Natural killer cell (primary cell): ENCODE measurements at regions not wholly inside any gene's neighbourhood (a gene's known extent, or its start where the extent isn't known, plus 50 kb on each side); places are given as distances from the start of the nearest gene placed in this dataset.
"Not testable (repeated sequence)": the region's sequence is repeated elsewhere in the genome, so short reads cannot be mapped to it uniquely, and the experiment has no call there.

Experiments
- ATAC-seq, 3 donors: fragments of 150-1000 bp in 2 of 3; fragments of 200-7000 bp in 1 of 3; cut with Tn5 transposase; 1 replicate in 1 of 3; 2 replicates in 2 of 3; pipeline ENCODE4 v1.10.0; 2021; ENCODE audit warnings: mild to moderate bottlenecking in 2 of 3, moderate library complexity in 2 of 3
- DNase-seq, 2 donors: peaks; one replicate each; pipeline versions ENCODE4 v3.0.0 to v3.0.0-alpha.2; 2013 to 2021; ENCODE audit warnings: mixed read lengths in 1 of 2
- H3K27ac ChIP-seq: one replicate; pipeline ENCODE4 v1.5.1; 2013; ENCODE audit warnings: mild to moderate bottlenecking, low read length
- H3K27me3 ChIP-seq: one replicate; pipeline ENCODE4 v1.6.1; 2013; ENCODE audit warnings: low read length; ENCODE audit not compliant: control insufficient read depth, insufficient read depth
- H3K36me3 ChIP-seq: one replicate; pipeline ENCODE4 v1.6.1; 2013; ENCODE audit warnings: low read length; ENCODE audit not compliant: control insufficient read depth, insufficient read depth
- H3K4me1 ChIP-seq: one replicate; pipeline ENCODE4 v1.6.1; 2013; ENCODE audit warnings: low read length; ENCODE audit not compliant: control insufficient read depth, insufficient read depth
- H3K4me3 ChIP-seq: one replicate; pipeline ENCODE4 v1.5.1; 2013; ENCODE audit warnings: low read length
- H3K9me3 ChIP-seq: one replicate; pipeline ENCODE4 v1.6.1; 2013; ENCODE audit warnings: low read length; ENCODE audit not compliant: control insufficient read depth, insufficient read depth
- H3K27ac Mint-ChIP-seq, 2 donors: one replicate each; pipeline ENCODE4 v1.8.0; 2022; ENCODE audit warnings: mild to moderate bottlenecking in 2 of 2, mixed read lengths in 2 of 2, moderate library complexity in 1 of 2
- H3K27me3 Mint-ChIP-seq, 2 donors: one replicate each; pipeline ENCODE4 v1.8.0; 2022; ENCODE audit warnings: low read depth in 2 of 2, mixed read lengths in 2 of 2
- H3K36me3 Mint-ChIP-seq: one replicate; pipeline ENCODE4 v1.8.0; 2022; ENCODE audit warnings: mixed read lengths
- H3K4me1 Mint-ChIP-seq, 2 donors: one replicate each; pipeline ENCODE4 v1.8.0; 2022; ENCODE audit warnings: mixed read lengths in 2 of 2
- H3K4me3 Mint-ChIP-seq: one replicate; pipeline ENCODE4 v1.8.0; 2022; ENCODE audit warnings: mild to moderate bottlenecking, moderate library complexity, mixed read lengths
- H3K9me3 Mint-ChIP-seq, 2 donors: one replicate each; pipeline ENCODE4 v1.8.0; 2022; ENCODE audit warnings: mixed read lengths in 2 of 2
- CTCF ChIP-seq: fragments of 200-600 bp; IDR thresholded peaks from one replicate; pipeline ENCODE4 v1.8.0; 2022; ENCODE audit warnings: antibody characterized with exemption
- WGBS: methylation state at CpG from one replicate; pipeline ENCODE4 v1.1.7; 2013; ENCODE audit warnings: missing lambda C conversion rate; ENCODE audit not compliant: insufficient coverage; 5-methylcytosine and 5-hydroxymethylcytosine counted together
- intact Hi-C: fragments of 100-400 bp; cut with micrococcal nuclease; formaldehyde crosslinking; loops from one replicate; pipeline ENCODE4 v1.14.2; 2022

DNA sequence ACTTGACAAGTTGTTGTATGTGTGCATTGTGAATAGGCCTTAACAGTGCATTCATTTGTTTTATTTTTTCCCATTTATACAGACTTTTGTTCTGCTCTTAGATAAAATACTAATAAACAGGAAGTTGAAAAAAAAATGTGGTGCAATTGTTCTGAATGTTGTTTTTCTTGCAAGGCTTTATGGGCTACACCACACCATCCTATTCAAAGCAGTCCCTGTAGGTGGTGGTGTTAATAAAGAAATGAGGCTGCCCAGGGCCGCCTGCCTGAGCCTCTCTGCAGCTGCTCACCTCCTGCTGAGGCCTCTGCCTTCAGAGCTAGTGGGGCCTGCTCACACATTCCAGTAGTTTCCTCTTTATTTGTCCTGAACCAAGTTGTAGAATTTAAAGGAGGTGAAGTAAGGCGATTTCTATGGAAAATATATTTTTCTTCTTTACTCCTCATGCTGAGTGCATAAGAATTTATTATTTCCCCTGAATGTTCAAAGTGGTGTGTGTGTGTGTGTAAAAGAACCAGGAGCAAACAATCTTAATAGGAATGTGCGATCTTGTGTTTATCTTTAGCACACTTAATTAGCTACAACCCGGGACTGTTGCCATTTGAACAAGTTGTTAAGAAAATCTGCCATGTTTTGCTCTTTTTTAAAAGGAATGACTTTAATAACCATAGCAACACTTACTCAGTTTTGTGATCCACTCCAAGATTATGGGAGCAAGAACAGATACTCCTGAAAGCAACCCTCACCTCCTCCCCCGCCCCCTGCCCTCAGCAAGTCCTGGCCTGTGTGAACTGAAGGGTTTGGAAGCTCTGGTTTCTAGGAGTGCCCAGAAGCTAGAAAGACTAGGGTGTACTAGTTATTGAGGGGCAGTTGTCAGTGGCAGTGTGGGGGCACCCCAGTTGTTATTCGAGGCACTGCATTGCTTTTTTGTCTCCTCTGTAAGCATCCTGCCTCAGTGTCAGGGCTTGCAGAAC, 251.6 kb upstream of the PLGLB2 start:
- H3K27ac ChIP-seq, H3K27ac Mint-ChIP-seq, H3K9me3 Mint-ChIP-seq, intact Hi-C loops, H3K4me3 Mint-ChIP-seq, H3K9me3 ChIP-seq, H3K27me3 ChIP-seq, H3K36me3 ChIP-seq, H3K36me3 Mint-ChIP-seq, H3K27me3 Mint-ChIP-seq, H3K4me3 ChIP-seq: not testable (repeated sequence)
- TF ChIP-seq CTCF = peak; percentile 24
- H3K4me1 Mint-ChIP-seq = peaks cover 12% of the 10 kb centered on the region in 2 donors
- H3K4me1 ChIP-seq = peaks cover 14% of the 10 kb centered on the region
- peak; percentile 78 to 94 (median 89) for ATAC-seq
- DNase-seq = peak in 1 of 2 donors; percentile 73
- no CpG with 5 or more reads among the region's 6 CpGs for WGBS

GRCh38 chr2:87497135-87497534, 250.8 kb upstream of the PLGLB2 start:
- H3K36me3 Mint-ChIP-seq, DNase-seq, H3K4me3 Mint-ChIP-seq, H3K27me3 ChIP-seq, intact Hi-C loops, H3K36me3 ChIP-seq, ATAC-seq, H3K4me3 ChIP-seq, H3K9me3 ChIP-seq, H3K9me3 Mint-ChIP-seq, H3K27me3 Mint-ChIP-seq, H3K27ac Mint-ChIP-seq: not testable (repeated sequence)
- H3K27ac ChIP-seq = peak overlapping the region; percentile 42
- H3K4me1 Mint-ChIP-seq = peaks cover 12% of the 10 kb centered on the region in 2 donors
- H3K4me1 ChIP-seq = peaks cover 14% of the 10 kb centered on the region
- no CpG with 5 or more reads among the region's 3 CpGs for WGBS

DNA sequence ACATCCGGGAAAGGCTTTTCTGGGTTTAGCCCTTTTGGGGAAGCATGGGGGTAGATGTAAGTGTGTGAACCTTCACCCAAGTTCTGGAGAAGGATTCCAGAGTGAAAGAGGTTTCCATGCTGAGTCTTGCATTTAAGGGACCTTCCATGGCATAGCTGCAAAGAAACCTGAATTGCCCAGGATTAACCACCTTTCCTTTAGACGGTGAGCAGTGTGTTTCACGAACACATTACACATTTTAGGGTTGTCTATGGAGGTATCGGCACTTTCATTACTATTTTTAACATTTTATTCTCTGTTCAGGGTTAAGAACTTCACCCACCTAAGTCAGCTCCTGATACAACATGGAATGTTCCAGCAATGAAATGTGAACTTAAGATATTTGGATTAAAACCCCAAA, 250.2 kb upstream of the PLGLB2 start:
- 42% methylated on average over 2 of the region's 4 CpGs for WGBS
- H3K27ac Mint-ChIP-seq = peak overlapping the region in 1 of 2 donors; percentile 38
- H3K9me3 ChIP-seq, H3K36me3 Mint-ChIP-seq, H3K27me3 ChIP-seq, H3K27me3 Mint-ChIP-seq, H3K9me3 Mint-ChIP-seq, DNase-seq, H3K36me3 ChIP-seq, intact Hi-C loops, ATAC-seq, H3K4me3 ChIP-seq: not testable (repeated sequence)
- peaks cover 12% of the 10 kb centered on the region in 2 donors for H3K4me1 Mint-ChIP-seq
- Histone ChIP-seq H3K4me1 (peaks cover 14% of the 10 kb centered on the region), H3K27ac (peak overlapping the region; percentile 64)
- H3K4me3 Mint-ChIP-seq = peak overlapping the region; percentile 25

DNA sequence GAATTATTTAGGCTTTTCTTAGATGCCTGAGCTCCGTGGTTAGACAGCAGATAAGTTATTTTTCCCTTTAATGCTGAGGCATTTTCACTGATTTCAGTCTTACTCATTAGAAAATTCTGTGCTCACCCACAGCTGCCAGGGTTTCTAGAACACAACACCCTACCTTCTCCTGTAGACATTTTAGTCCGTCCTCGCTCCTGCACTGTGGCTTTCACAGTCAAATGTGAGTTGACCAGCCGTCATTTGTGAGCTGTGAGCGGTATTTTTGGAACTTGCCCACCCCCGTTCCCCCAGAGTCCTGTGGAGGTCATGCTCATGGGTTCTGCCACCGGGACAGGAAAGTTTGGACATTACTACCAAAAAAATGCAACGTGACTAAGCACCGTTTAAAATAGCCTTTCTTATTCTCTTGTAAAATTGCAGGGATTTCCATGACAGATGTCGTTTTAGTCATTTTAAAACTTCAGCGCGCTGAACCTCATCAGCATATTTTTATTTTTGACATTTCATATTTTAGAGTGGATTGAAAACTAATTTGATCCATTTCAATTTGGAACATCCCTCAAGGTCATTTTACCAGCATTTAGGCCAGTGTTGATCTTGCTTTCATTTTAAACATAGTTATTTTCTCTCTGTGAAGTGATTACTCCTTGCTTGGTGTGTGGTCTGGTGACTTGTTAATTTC, 249.6 kb upstream of the PLGLB2 start:
- H3K4me1 Mint-ChIP-seq = peaks cover 12% of the 10 kb centered on the region in 2 donors
- intact Hi-C loops, H3K27me3 Mint-ChIP-seq, H3K9me3 ChIP-seq, H3K36me3 Mint-ChIP-seq, H3K4me3 ChIP-seq, H3K9me3 Mint-ChIP-seq, H3K36me3 ChIP-seq, H3K27me3 ChIP-seq: not testable (repeated sequence)
- DNase-seq = peak in 1 of 2 donors; percentile 25
- WGBS = 29% methylated on average over 2 of the region's 12 CpGs
- H3K27ac Mint-ChIP-seq = peak overlapping the region in 1 of 2 donors; percentile 43
- H3K27ac ChIP-seq = peak overlapping the region; percentile 81
- ATAC-seq = peak in 2 of 3 donors; percentile 28
- H3K4me1 ChIP-seq = peaks cover 14% of the 10 kb centered on the region
- H3K4me3 Mint-ChIP-seq = peak overlapping the region; percentile 17

- H3K27me3 ChIP-seq, H3K4me3 ChIP-seq, H3K27me3 Mint-ChIP-seq, H3K9me3 Mint-ChIP-seq, DNase-seq, ATAC-seq, H3K9me3 ChIP-seq, H3K36me3 Mint-ChIP-seq, intact Hi-C loops, H3K36me3 ChIP-seq: not testable (repeated sequence)
- Mint-ChIP-seq H3K4me1 (peaks cover 12% of the 10 kb centered on the region in 2 donors), H3K27ac (peak overlapping the region in 1 of 2 donors; percentile 43), H3K4me3 (peak overlapping the region; percentile 31)
- no CpG with 5 or more reads among the region's 7 CpGs for WGBS
- H3K4me1 ChIP-seq = peaks cover 14% of the 10 kb centered on the region
- H3K27ac ChIP-seq = peak overlapping the region; percentile 81
Observed at GRCh38 chr2:87498854-87499238, 249.0 kb upstream of the PLGLB2 start.

GRCh38 chr2:87499860-87500259, 248.0 kb upstream of the PLGLB2 start:
- H3K36me3 Mint-ChIP-seq, H3K9me3 ChIP-seq, H3K4me3 ChIP-seq, H3K9me3 Mint-ChIP-seq, H3K36me3 ChIP-seq, H3K27me3 ChIP-seq, H3K27me3 Mint-ChIP-seq, intact Hi-C loops: not testable (repeated sequence)
- 45% methylated on average over 1 of the region's 6 CpGs for WGBS
- ATAC-seq (peak; percentile 61 to 75 (median 65)), DNase-seq (peak in 1 of 2 donors; percentile 37)
- Histone ChIP-seq H3K4me1 (peaks cover 14% of the 10 kb centered on the region), H3K27ac (peak overlapping the region; percentile 64)
- Mint-ChIP-seq H3K4me1 (peaks cover 10% of the 10 kb centered on the region in 2 donors), H3K4me3 (peak overlapping the region; percentile 83), H3K27ac (peak overlapping the region; percentile 91 to 94)

DNA sequence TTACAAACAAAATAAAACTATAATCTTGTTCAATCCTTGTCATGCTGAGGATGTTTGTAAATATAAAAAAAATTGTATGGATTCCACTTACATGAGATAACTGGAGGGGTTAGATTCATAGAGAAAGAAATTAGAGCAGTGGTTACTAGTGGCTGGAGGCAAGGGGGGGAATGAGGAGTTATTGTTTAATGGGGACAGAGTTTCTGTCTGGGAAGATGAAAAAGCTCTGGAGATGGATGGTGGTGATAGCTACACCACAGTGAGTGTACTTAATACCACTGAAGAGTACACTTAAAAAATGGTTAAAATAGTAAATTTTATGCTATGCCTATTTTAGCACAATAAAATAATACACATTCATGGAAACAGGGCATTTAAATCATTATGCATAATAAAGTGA, 247.5 kb upstream of the PLGLB2 start:
- peak in 1 of 2 donors; percentile 26 for DNase-seq

More for the DNA sequence above, 247.5 kb upstream of the PLGLB2 start:
- intact Hi-C loops, H3K36me3 ChIP-seq, H3K9me3 ChIP-seq, ATAC-seq, H3K27me3 Mint-ChIP-seq, H3K36me3 Mint-ChIP-seq, H3K9me3 Mint-ChIP-seq, H3K4me1 Mint-ChIP-seq, H3K27me3 ChIP-seq, H3K4me3 ChIP-seq: not testable (repeated sequence)
- Mint-ChIP-seq H3K4me3 (peak overlapping the region; percentile 83), H3K27ac (peak overlapping the region; percentile 91 to 94)
- H3K4me1 ChIP-seq = peaks cover 14% of the 10 kb centered on the region
- H3K27ac ChIP-seq = peak overlapping the region; percentile 64
